Loucy (cell line): ENCODE measurements at regions not wholly inside any gene's neighbourhood (a gene's known extent, or its start where the extent isn't known, plus 50 kb on each side); places are given as distances from the start of the nearest gene placed in this dataset.

ENCODE experiments used
- CTCF ChIP-seq: fragments of 200-600 bp; sonication (generic); conservative IDR thresholded peaks from 2 replicates; pipeline ENCODE4 v1.5.1; 2014; ENCODE audit warnings: mild to moderate bottlenecking, antibody characterized with exemption, low read length
- EZH2phosphoT487 ChIP-seq: fragments of 200-600 bp; IDR thresholded peaks from 2 replicates; pipeline ENCODE4 v1.6.1; 2018; ENCODE audit warnings: antibody characterized with exemption, mild to moderate bottlenecking, moderate library complexity, borderline replicate concordance

DNA sequence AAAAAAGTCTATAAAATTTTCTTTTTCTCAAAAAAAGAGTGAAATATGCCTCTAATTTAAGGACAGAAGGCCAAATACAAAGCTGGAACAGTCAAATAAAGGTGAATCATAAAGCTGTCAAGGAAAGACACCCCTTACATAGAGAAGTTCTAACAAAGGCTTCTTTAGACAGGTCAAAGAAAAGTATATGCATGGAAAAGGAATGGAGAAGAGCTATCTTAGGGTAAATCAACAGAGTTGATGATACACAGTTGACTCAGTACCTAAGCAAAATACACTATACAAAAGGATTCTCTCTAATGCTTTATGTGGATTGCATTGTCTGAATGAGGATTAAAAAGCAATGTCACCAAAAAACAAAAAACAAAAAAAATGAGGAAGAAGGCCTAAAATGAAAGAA is 214.8 kb downstream of the TXNL1 start:
- TF ChIP-seq CTCF (no peak), EZH2phosphoT487 (no peak)
